BLaER1 treated with 17β-estradiol and CSF1 and Interleukin-3, amounts not matched to agents 10 nM and 100 nM (cell line): ENCODE measurements at regions not wholly inside any gene's neighbourhood (a gene's known extent, or its start where the extent isn't known, plus 50 kb on each side); places are given as distances from the start of the nearest gene placed in this dataset.
A peak's percentile ranks its signal among the peaks of the same experiment; 100 is the strongest.

ENCODE experiments used
- H3K27ac ChIP-seq, 11 experiments: shearing (Covaris generic); formaldehyde crosslinking; 2 replicates each; pipeline ENCODE4 v1.8.1; 2022
- H3K27me3 ChIP-seq, 11 experiments: shearing (Covaris generic); formaldehyde crosslinking; 2 replicates each; pipeline ENCODE4 v1.8.1; 2022
- H3K36me3 ChIP-seq, 11 experiments: shearing (Covaris generic); formaldehyde crosslinking; 2 replicates each; pipeline ENCODE4 v1.8.1; 2022
- H3K4me1 ChIP-seq, 10 experiments: shearing (Covaris generic); formaldehyde crosslinking; 2 replicates each; pipeline ENCODE4 v1.8.1; 2022
- H3K4me2 ChIP-seq, 11 experiments: shearing (Covaris generic); formaldehyde crosslinking; 2 replicates each; pipeline ENCODE4 v1.8.1; 2022
- H3K4me3 ChIP-seq, 10 experiments: shearing (Covaris generic); formaldehyde crosslinking; 2 replicates each; pipeline ENCODE4 v1.8.1; 2022
- H3K9ac ChIP-seq, 11 experiments: shearing (Covaris generic); formaldehyde crosslinking; 2 replicates each; pipeline ENCODE4 v1.8.1; 2022
- H3K9me3 ChIP-seq, 11 experiments: shearing (Covaris generic); formaldehyde crosslinking; replicated peaks in 1 of 11; 2 replicates each; pipeline ENCODE4 v1.8.1; 2022
- H4K20me1 ChIP-seq, 11 experiments: shearing (Covaris generic); formaldehyde crosslinking; 2 replicates each; pipeline ENCODE4 v1.8.1; 2022
- Cebpa-rat ChIP-seq, 11 experiments: shearing (Covaris generic); IDR thresholded peaks; 2 replicates each; pipeline ENCODE4 v1.8.1; 2022

DNA sequence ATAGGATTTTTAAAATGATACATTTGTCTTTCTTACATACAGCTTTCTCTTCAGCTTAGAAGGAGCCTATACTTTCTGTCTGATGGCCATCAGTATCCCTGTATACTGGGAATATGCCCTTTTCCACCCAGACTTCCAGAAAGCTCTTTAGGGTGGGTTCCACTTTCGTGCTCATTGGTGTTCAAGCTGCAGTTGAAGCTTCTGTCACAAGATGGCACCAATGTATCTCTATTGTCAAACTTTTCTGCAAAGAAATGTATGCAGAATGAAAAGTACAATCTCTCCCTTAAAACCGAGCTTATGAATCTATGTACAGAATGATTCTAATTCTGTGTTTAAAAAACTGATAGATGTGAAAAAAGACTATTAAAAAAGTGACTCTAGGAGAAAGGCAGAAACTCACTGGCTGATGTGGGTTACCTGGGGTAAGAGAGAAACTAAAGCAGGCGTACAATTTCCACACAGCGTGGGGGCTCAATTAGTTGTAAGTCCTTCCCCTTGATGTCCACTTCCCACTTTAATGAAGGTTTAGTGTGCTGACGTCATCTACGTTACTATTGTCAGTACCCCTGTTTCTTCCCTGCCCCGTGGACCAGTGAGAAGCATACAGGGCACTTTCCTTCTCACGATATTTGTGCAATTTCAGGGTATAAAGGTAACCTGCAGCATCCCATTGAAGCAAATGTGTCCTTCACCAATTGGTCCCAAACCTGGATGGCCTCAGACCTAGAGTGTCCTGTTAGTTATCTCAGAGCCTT, 57.3 kb upstream of the TCEAL2 start:
- TF ChIP-seq Cebpa-rat (IDR thresholded peaks at IDR 0.05): no peak

DNA sequence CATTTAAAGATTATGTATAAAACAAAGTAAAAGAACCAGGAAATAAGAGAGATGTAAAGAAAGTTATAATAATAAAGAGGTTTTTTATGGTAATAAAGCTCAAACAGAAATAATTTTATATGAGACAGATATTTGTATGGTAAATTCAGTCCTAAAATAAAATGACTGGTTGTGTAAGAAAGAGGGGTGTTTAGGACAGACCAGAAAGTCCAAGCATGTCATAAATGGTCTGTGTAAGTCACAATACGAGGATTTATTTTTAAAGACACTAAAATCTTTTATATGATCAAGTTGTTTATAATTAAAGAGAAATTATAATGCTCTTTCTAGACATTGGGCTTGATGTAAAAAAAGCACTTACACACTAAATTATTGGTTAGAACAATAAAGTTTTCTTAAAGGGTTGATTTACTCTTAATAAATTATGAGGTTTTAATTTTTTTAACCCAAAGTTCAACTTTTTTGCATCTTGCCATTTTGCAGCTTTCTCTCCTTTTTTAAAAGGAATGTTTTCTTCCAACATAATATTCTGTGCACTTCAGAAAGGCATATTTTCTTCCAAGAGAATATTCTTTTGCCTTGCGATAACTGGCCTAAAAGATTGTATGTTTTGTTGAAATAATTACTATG, 61.9 kb upstream of the TCEAL2 start:
- Histone ChIP-seq H4K20me1 (no peaks in the 10 kb centered on the region), H3K36me3 (no peaks in the 10 kb centered on the region), H3K9me3 (peaks cover 27 to 45% (median 37%) of the 10 kb centered on the region in 11 experiments), H3K27me3 (no peaks in the 10 kb centered on the region), H3K27ac (no peak overlapping the region), H3K4me2 (no peak overlapping the region), H3K4me3 (no peak overlapping the region), H3K9ac (no peak overlapping the region), H3K4me1 (no peaks in the 10 kb centered on the region)
- TF ChIP-seq Cebpa-rat (IDR thresholded peaks at IDR 0.05): no peak

More for the DNA sequence above, 57.3 kb upstream of the TCEAL2 start:
- Histone ChIP-seq H3K27ac (no peak overlapping the region), H3K9me3 (peaks cover 20 to 27% (median 25%) of the 10 kb centered on the region in 11 experiments), H3K9ac (0 out of 22 replicates have a peak overlapping the region, but pooled peaks of 1 of the 11 experiments have one; percentile 15), H3K4me3 (no peak overlapping the region), H3K36me3 (no peaks in the 10 kb centered on the region), H4K20me1 (no peaks in the 10 kb centered on the region), H3K4me1 (no peaks in the 10 kb centered on the region), H3K27me3 (no peaks in the 10 kb centered on the region), H3K4me2 (no peak overlapping the region)

DNA sequence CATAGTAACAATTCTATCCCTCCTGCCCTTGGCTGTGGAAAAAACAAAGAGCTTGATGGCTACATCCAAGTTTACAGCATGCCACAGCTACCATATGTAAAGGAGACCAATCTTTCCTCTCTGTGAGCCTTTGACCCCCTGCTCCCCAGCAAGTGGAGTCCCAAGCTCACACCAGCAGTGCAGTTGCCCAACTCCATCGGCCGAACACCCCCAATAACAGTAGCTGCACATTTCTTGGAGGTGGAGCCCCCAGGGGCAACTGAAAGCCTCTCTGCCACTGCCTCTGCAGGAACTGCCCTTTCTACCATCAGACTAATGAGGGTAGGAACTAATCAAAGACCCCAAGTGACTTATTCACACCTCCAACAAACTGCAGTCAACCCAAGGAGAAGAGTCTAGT, 81.0 kb upstream of the TCEAL2 start:
- Histone ChIP-seq H3K27ac (no peak overlapping the region), H3K36me3 (no peaks in the 10 kb centered on the region), H4K20me1 (no peaks in the 10 kb centered on the region), H3K27me3 (no peaks in the 10 kb centered on the region), H3K4me2 (no peak overlapping the region), H3K9ac (no peak overlapping the region), H3K4me1 (no peaks in the 10 kb centered on the region), H3K4me3 (no peak overlapping the region), H3K9me3 (peaks cover 0 to 10% (median 3%) of the 10 kb centered on the region in 11 experiments; a peak in 5 of 22 replicates)
- no peak for TF ChIP-seq Cebpa-rat (IDR thresholded peaks at IDR 0.05)

DNA sequence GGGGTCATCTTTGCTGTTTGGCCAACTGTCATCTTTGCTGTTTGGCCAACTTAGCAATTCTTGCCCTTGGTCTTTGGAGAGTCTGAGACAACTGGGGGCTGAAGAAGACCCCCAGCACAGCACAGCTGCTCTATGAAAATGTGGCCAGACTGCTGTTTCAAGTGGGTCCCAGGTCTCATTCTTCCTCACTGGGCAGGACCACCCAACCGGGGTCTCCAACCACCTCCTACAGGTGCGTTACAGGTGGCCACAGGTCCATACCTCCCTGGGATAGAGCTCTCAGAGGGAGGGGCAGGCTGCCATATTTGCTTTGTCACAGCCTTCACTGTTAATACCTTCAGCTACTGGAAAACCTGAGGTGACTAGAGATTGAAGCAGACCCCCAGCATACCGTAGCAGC, 82.1 kb upstream of the TCEAL2 start:
- Histone ChIP-seq H3K4me3 (no peak overlapping the region), H3K36me3 (no peaks in the 10 kb centered on the region), H4K20me1 (no peaks in the 10 kb centered on the region), H3K27me3 (no peaks in the 10 kb centered on the region), H3K9me3 (peaks cover 0 to 10% (median 3%) of the 10 kb centered on the region in 11 experiments; a peak in 5 of 22 replicates), H3K4me1 (no peaks in the 10 kb centered on the region), H3K4me2 (no peak overlapping the region), H3K9ac (no peak overlapping the region), H3K27ac (no peak overlapping the region)
- TF ChIP-seq Cebpa-rat (IDR thresholded peaks at IDR 0.05): no peak

DNA sequence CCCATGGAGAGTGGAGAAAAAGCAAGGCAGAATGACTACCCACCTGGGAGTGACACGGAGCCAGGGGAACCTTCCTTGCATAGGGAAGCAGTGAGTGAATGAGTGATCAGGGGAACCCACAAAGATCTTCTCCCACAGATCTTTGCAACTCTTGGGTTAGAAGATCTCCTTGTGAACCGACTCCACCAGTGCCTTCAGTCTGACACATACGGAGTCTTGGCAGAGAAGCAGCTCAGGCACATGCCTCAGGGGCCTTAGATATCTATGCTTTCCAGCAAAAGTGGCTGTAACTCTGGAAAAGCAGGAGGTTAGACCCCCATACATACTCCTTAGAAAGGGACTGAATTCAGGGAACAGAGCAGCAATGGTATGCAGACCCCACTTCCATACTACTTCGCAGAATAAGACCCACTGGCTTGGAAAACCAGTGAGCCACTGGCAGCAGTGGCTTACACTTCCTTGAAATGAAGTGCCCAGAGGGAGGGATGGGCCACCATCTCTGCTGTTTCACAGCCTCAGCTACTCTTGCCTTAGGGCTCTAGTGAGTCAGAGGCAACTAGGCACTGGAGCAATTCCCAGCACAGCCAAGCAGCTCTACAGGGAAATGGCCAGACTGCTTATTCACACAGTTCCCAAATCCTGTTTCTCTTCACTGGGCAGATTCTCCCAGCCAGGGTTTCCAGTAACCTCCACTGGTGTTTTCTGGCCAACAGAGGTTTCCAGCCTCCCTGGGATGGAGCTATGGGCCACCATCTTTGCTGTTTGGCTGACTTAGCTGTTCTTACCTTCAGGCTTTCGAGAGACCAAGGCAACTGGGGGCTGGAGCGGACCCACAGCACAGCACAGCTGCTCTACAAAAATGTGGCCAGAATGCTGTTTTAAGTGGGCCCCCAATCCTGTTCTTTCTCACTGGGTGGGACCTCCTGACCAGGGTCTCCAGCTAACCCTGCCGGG, 82.8 kb upstream of the TCEAL2 start:
- Histone ChIP-seq H4K20me1 (no peaks in the 10 kb centered on the region), H3K27ac (no peak overlapping the region), H3K27me3 (no peaks in the 10 kb centered on the region), H3K4me3 (no peak overlapping the region), H3K4me2 (no peak overlapping the region), H3K9ac (no peak overlapping the region), H3K36me3 (no peaks in the 10 kb centered on the region), H3K9me3 (peaks cover 0 to 10% (median 3%) of the 10 kb centered on the region in 11 experiments; a peak in 5 of 22 replicates), H3K4me1 (no peaks in the 10 kb centered on the region)
- TF ChIP-seq Cebpa-rat (IDR thresholded peaks at IDR 0.05): no peak

DNA sequence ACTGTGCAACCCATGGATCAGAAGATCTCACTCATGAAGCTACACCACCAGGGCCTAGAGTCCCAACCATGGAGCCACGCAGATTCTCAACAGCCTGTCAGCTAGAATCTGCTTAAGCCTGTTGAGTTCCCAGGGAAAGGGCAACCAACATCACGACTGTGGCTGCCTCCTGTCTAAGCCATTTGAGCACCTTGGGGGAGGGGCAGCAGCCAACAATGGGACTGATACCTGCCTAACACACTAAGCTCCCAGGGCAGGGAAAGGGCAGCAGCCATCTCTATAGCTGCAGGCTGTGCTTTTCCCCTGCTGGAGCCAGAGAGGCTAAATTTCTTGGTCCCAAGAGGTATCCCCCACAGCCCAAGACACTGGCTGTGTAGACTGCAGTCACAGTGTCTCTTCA, 96.5 kb upstream of the TCEAL2 start:
- Histone ChIP-seq H3K4me2 (no peak overlapping the region), H3K27me3 (no peaks in the 10 kb centered on the region), H3K4me1 (no peaks in the 10 kb centered on the region), H3K9me3 (peaks cover 56 to 70% (median 59%) of the 10 kb centered on the region in 11 experiments), H3K27ac (no peak overlapping the region), H3K36me3 (no peaks in the 10 kb centered on the region), H4K20me1 (no peaks in the 10 kb centered on the region), H3K4me3 (no peak overlapping the region), H3K9ac (no peak overlapping the region)
- no peak for TF ChIP-seq Cebpa-rat (IDR thresholded peaks at IDR 0.05)

DNA sequence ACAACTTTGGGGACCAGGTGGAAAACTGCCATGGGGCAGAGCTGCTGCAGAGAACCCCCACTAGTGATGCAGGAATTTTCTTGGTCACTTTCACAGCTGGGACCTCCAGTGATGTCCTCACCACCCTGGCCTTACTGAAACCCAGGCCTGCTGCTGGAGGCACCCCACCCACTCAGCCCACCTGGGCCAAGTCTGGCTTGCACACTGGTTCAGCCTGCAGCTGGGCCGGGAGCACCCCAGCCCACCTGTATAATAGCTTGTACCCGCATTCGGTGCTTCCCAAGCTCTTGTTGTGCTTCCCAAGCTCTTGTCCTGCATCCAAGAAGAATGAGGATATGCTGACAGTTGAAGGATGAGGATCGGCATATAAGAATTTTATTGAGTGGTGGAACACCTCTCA, 86.4 kb upstream of the ZMAT1 start:
- Histone ChIP-seq H3K9ac (no peak overlapping the region), H3K4me1 (no peaks in the 10 kb centered on the region), H3K36me3 (no peaks in the 10 kb centered on the region), H3K4me3 (no peak overlapping the region), H3K4me2 (no peak overlapping the region), H3K27me3 (no peaks in the 10 kb centered on the region), H3K9me3 (peaks cover 19 to 29% (median 25%) of the 10 kb centered on the region in 11 experiments), H4K20me1 (no peaks in the 10 kb centered on the region), H3K27ac (no peak overlapping the region)
- TF ChIP-seq Cebpa-rat (IDR thresholded peaks at IDR 0.05): no peak

DNA sequence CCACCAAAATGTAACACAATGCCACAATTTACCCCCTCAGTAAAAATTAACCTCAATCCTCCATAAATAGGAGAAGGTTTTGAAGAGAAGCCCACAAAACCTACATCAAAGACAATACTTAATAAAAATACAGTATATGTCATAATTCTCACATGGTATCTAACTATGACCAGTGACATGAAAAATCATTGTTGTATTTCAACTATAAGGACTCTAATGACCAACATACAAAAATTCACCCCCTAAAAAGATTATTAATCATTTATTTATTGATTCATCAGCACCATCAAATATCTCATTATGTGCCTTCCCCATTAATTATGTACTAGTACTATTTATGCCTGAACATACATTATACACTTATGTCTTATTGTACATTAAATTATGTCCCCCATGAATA, 77.1 kb upstream of the ZMAT1 start:
- Histone ChIP-seq H3K4me2 (no peak overlapping the region), H3K4me1 (no peaks in the 10 kb centered on the region)

More for the DNA sequence above, 77.1 kb upstream of the ZMAT1 start:
- H3K27me3 ChIP-seq: no peaks in the 10 kb centered on the region
- no peak for TF ChIP-seq Cebpa-rat (IDR thresholded peaks at IDR 0.05)
- H3K27ac ChIP-seq: no peak overlapping the region
- no peak overlapping the region for H3K9ac ChIP-seq
- no peaks in the 10 kb centered on the region for H3K36me3 ChIP-seq
- H3K9me3 ChIP-seq: peaks cover 0 to 9% (median 4%) of the 10 kb centered on the region in 11 experiments; a peak in 8 of 22 replicates
- no peaks in the 10 kb centered on the region for H4K20me1 ChIP-seq
- H3K4me3 ChIP-seq: no peak overlapping the region
